Esophagus mucosa (tissue), 1 donor: ENCODE measurements at regions not wholly inside any gene's neighbourhood (a gene's known extent, or its start where the extent isn't known, plus 50 kb on each side); places are given as distances from the start of the nearest gene placed in this dataset.
A peak's percentile ranks its signal among the peaks of the same experiment; 100 is the strongest.

Experiments used
- ATAC-seq: fragments of 200-7000 bp; cut with Tn5 transposase; one replicate; pipeline ENCODE4 v1.9.1; 2020
- donor health status: DM: yes; HTN: yes; CAD: no.

DNA sequence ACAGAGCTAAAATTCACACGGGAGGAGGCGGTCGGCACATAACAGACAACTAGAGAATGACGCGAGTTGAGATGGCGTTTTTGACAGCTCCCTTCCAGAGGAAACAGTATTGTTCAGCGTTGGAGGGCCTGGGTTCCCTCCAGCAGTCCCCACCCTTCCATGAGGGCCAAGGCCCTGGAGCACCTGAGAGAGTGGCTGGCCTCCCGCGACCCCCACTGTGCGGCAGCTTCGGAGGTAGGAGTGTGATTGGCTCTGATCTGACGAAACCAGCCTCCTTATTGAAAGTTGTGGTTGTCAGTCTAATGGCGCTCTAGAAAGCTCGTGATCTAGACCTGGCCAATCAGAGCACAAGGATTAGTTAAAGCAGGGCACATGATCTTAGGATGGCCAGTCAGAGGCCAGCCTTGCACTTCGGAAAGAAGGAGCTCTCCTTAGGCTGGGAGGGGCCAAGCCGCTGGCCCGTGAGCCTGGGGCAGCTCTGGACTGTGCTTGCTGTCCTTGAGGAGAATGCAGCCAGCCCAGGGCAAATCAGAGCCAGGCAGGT is 104.5 kb upstream of the CELF4 start:
- no peak for ATAC-seq

DNA sequence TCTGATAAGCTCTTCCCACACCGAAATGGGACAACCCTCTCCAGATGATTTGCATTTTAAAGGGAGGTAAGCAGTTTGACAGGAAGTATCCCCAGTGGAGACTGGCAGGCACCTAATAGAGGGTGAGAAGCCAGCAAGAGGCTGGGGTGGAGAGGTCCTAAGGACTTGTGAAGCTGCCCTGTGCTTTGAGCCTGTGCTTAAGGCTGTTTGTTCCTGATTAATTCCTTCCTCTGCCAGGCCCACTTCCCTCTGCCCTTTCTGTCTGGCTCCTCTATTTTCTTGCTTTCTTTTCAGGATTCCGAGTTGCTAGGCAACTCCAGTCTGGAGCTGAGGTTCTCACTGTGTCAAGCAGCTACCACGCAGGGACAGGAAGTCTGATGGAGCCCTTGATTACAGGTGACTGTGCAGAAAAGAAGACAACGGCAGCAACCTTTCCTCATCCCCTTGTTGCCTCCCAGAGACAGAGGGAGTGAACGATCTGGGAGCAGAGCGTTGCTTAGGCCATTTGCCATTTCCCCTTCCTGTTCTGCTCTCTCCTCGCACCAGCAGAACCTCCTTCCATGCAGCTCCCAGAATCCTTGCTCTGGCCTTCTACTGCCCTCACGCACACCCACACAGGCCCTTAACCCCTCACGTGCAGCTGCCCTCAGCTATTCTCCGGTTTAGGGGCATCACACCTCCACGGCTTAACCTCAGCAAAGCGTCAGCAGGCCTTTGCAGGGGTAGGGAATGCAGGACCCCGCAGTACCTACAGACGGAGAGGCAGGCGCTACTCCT is 103.6 kb upstream of the CELF4 start:
- ATAC-seq: no peak

DNA sequence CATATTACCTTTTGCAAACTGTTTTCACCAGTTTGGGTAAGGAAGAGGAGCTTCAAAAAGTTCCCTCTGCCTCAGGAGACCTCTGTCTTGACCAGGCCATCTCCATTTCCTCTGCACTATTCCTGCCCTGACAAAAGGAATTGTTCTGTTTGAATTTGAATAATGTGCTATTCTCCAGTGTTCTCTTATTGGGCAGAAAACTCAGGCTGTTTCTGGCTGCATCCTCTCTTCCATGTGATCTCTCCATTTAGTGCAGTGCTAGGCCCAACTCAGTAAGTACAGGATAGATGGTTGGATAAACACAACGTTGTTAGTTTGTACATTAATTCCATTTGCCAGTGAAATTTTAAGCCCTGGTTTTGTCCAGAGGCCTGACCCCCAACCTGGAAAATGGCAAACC is 102.2 kb upstream of the CELF4 start:
- ATAC-seq: no peak

DNA sequence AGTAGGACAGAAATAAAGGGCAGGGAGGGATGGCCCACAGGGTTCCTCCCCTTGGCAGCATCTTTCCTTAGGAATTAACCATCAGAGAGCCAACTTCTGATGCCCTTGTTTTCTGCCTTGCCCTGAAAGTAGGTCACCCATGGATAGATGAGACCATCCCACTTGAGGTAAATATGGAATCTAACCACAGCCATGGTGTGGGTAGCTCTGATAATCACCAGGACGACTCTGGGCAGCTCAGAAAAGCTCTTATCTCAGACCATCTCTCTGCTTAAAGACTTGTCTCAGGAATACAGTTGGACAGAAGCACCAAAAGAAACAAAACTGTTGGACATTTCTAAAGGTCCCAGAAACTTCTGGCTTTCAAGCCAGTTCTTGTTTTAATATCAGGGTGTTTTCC is 101.4 kb upstream of the CELF4 start:
- ATAC-seq: no peak

DNA sequence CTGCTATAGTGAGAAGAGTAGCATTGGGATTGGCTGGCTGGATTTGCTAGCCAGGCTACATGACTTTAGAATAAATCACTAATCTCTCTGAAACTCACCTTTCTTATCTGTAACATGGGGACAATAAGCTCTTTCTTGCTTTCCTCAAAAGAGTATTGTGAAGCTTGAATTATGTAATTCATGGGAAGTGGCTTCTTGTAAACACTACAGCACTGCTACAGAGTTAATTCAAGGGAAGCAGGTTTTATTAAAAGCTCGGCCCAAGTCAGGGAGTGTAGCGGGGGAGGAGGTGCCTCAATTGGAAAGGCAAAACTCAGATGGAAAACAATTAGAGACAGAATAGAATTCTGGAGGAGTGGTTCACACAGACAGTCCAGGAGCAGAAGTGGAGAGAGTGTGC is 100.9 kb upstream of the CELF4 start:
- no peak for ATAC-seq

DNA sequence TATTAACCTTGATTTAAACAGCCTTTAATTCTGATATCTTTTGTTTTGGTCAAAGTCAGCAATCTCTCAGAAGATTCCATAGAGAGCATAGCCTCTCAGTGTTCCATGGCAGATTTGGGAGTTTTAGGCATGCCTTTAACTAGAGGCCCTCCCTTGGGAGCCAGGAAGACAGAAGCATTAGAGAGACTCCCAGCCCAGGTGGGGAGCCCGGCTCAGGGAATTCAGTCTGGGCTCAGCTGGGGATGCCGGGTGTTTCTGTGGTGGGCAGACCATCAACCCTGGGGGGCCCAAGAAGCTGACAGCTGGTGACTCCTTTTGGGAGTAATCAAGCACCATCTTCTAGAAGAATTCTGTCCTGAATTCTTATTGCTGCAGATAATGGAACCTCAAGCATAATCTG is 99.7 kb upstream of the CELF4 start:
- no peak for ATAC-seq

DNA sequence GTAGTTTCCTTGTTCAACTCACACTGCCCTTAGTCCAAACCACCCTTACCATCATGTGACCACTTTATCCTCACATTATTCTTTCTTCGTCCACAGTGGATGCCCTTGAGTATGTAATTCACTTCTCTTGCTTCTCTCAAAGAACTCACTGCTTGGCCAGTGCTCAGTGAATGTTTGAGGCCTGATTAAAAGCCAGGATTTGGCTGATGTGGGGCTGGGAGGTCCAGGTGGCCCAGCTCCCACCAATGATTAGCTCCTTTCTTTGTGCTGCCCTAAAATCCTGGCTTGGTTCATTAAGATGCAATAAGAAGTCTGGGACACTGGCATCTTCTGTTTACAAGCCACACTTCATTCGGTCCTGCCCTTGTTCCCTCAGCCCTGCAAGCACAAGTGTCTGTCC is 97.8 kb upstream of the CELF4 start:
- no peak for ATAC-seq

DNA sequence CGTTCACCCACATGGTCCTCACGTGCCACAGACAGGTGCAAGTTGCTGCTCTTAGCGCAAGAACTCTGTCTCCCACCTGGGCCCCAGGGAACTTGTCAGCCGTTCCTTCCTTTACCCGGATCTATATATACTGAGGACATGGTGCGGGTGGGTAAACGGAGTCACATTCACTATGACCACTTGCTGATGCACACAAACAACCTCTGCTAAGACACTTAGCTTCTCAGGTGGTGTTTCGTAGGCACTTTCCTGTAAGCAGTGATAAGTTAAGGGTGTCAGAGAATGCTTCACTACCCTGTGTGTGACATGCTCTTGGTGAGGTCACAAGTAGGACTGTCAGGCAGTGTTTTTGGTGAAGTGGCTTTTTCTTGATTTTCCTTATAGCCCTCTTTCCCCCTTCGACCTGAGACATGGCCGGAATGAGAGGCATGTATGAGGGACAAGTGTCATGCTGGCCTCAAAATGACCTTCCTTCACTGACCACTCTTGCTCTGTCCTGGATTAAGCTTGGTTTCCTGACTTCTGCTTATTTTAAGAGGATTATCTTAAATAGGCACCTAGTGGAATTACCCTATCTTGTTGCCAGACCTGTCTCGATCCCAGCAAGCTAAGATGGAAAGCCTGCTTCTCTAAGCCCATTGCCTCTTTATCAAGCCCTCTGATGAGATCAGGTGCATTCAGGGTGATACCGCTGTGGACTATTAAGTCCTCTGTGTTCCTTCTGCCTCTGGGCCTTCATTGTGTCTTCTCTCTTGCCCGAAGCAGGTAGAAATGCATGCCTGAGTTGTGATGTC is 97.1 kb upstream of the CELF4 start:
- ATAC-seq: no peak

DNA sequence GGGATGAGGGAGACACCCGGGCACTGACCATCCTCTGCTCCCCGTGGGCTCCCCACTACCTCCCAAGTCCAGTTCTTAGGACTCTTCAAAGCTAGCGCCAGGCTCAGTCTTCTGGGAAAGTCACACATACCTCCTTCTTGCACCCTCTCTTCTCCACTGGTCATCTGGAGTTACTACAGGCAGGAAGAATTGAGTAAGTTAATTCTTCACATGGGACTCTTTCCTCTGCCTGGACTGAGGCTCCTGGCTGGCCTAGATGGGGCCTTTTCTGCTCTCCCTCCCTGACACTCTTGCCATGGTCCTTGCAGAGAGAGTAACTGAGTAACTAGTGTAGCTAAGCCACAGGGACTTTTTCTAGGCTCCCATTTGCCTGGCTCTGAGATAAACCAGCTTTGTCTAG is 96.5 kb upstream of the CELF4 start:
- no peak for ATAC-seq

DNA sequence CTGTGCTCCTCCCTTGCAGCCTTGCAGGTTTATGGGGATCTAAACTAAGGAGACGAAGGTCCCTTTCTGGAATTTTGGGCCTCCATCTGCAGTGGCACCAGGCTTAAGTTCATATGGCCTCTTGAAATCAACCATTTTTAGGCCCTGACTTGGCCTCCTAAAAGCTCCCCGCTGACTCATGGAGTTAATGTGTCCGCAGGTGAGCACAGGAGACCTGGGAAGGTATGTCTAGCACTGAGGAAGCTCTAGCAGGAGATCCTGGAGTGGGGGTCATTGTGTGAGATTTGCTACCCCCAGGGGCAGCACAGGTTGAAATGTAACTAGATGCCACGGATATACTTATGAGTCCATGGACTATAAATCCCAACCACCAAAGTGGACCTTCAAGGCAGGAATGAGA is 95.9 kb upstream of the CELF4 start:
- no peak for ATAC-seq

DNA sequence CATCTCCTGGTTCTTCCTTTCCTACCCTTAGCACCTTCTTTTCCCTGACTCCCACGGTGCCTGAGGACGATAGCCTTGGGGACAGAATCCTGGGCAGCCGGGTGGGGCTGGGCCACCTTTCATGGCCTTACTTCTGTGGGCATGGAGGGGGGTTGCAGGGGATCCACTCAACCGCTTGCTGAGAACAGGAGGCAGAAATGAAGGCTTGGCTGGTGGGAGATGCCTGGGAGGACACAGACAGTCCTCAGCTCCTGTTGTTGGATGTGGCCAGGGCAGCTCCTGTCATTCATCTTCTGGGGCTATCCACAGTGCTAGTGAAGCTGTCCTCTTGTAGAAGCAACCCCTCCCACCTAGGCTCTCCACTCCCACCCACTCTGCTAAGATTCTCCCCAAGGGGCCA is 95.5 kb upstream of the CELF4 start:
- no peak for ATAC-seq

DNA sequence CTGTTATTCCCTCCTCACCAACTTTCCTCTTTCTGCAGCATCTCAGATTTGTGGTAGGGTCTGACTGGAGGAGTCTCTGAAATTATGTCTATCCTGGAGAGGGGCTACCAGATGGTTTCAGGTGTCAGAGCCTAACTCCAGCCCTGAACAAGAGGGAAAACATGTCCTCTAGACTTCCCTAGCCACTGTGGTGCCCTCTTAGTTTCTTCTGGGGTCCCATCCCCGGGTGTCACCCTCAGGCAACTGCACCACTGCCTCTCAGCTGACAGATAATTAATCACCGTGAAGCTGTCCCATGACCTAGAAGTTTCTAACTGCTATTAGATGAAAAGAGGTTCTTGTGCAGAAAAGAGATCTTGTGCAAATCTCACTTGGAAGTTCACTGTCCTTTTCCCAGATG is 95.1 kb upstream of the CELF4 start:
- no peak for ATAC-seq

DNA sequence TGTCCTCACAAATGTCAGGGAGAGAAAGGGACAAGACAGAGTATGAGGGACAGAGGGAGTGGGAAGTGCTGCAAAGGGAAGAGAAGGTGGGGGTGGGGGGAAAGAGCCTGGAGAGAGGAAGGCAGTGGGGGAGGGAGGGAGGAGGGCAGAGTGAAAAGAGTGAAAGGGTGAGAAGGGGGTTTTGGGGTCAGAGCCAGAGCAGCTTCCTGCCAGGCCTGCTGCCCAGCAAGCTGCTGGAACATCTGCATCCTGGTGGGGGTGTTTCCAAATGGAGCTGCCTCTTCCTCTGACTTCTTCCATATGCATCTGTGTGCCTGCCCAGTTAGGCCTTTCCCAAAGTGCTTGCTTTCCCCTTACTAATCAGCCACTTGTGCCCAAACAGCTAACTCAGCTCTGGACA is 94.3 kb upstream of the CELF4 start:
- ATAC-seq: no peak

DNA sequence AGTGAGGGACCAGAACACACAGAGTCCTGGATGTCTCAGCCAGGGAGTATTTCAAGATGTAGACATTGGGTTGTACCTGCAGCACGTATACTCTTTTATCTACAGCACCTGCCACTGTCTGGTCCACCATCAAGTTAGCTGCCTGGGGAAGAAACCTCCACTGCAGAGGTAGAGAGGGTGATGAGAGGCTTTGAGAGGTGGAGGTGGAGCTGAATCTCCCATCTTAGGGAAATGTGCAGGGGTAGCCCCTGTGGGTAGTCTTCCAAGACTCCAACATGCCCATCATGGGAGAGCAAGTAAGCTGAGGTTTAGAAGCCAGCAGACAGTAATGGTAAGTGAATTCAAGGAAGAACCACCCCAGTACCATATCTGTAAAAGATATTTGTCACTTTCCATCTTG is 93.3 kb upstream of the CELF4 start:
- no peak for ATAC-seq

DNA sequence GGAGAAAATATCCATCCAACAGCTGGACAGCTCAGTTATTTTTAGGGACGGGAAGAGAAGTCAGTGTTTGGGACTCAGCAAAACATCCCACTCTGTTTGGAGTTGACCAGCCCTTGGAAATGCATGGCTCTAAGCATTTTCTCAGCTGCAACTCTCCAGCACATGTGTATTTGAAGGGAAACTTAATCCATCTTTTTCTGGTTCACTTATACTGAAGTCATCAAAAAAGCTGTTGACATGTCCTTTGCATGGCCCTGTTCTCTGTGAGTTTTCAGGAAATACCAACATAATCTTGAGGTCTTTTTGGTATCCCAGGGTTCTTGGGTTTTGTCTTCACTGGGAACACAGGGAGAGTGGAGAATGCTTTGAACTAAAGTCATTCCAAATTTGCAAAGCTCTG is 91.9 kb upstream of the CELF4 start:
- ATAC-seq: no peak

DNA sequence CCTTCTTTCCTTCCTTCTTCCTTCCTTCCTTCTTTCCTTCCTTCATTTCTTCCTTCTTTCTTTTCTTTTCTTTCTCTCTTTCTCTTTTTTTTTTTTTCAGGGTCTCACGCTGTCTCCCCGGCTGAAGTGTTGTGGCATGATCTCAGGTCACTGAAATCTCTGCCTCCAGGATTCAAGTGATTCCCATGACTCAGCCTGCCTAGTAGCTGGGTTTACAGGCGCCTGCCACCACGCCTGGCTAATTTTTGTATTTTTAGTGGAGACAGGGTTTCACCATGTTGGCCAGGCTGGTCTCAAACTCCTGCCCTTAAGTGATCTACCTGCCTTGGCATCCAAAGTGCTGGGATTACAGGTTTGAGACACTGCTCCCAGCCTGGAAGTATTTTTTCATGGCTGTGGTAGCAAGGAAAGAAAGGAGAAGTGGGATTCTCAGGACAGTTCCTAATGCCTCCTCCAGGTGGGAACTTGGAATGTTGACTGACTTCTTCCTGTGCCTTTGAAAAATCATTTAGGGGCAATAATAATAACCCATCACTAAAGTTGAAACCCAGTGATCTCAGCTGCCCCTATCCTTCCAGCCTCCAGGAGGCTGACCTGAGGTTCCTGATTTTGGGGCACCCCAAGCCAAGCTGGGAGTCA is 89.3 kb upstream of the CELF4 start:
- no peak for ATAC-seq

DNA sequence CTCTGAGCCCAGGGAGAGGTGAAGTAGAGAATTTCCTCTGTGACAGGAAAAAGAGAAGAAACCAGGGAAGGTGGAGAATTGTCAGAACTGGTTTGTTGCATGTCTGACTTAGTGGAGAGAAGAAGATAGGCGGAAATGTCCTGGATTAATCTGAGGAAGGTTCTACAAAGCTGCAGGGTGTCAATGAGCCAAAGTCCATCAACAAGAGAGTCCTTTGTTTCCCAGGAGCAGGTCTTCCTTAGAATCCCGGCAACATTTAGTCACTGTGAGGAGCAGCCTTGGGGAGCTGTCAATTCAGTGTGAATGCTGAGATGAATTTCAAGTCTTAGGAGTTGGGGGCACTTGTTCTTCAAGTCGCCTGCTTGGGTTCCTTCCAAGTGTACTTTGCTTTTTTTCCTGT is 88.4 kb upstream of the CELF4 start:
- no peak for ATAC-seq

DNA sequence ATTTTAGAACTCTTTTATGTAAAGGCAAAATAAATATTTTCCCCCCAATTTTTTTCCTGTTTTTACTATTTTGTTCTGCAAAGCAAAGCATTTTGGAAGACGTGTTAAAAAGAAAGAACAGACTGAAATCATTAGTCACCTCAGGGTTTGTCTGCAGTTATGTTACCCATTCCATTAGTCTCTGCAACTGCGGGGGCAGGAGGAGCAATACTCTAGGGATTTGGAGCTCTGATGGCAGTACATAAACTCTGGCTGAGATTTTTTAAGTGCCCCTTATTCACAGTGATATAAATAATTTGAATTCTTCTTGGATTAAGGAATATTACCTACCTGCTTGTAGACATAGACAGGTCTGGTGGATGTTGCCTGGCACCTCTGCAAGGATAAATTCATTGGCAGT is 88.0 kb upstream of the CELF4 start:
- no peak for ATAC-seq

DNA sequence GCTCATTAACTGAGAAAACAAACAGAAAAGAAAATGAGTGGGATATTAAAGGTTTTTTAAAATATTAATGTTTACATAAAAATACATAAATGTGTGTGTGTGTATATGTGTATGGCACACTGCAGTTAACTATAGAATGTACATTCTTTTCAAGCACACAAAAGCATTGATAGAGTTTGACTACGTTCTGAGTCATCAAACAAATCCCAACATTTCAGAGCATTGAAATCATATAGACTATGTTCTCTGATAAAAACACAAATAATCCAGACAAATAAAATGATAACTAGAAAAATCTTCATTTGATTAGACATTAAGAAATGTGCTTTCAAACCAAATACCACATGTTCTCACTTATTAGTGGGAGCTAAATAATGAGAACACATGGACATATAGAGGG is 84.3 kb upstream of the CELF4 start:
- ATAC-seq: no peak

DNA sequence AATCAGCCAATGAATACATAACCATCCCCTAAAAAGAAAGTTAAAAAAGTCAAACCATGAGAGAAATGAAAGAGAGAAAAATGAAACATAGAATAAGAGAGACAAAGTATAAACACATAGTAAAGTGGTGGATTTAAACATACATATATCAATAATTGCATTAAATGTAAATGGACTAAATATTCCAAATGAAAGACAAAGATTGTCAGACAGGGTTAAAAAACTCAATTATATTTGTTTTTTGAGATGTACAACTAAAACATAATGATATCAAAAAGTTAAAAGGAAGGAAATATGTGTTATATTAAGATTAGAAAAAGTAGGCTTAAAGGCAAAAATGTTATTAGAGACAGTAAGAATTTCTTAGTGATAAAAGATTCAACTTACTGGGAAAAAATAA is 83.8 kb upstream of the CELF4 start:
- no peak for ATAC-seq

DNA sequence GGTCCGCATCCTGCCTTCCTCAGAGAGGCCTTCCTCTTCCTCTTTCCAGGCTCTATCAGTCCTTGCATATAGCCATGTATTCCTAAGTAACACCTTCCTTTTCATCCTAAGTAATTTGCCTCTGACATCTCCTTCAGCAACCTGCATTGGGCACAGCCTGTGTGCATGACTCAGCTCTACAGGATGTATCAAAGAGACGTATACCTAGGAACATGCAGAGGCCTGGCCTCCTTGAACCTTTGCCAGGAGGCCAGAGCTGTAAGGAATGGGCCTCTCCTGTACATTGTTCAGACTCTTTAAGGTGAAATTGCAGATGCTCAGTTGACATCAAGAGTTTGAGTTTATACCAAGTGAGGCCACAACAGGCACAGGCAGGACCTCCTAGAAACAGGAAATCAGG is 76.0 kb upstream of the CELF4 start:
- ATAC-seq: no peak

DNA sequence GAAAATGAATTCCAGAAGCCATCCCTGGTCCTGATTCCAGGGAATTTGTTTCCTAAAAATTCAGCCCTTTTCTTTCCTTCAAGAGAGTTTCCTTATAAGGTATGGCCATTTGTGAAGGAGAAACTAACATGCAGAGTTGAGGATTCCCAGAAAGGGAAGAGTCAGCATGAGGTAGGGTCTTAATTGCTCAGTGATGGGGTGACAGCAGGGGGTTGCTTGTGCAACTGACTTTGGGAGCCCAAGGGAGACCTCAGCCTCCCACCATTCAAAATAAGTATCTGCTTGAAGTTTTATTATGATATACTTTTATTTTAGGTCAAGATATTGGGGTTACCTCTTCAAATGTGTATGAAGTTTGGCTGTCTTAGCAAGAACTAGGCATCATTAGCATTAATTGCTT is 74.9 kb upstream of the CELF4 start:
- no peak for ATAC-seq

DNA sequence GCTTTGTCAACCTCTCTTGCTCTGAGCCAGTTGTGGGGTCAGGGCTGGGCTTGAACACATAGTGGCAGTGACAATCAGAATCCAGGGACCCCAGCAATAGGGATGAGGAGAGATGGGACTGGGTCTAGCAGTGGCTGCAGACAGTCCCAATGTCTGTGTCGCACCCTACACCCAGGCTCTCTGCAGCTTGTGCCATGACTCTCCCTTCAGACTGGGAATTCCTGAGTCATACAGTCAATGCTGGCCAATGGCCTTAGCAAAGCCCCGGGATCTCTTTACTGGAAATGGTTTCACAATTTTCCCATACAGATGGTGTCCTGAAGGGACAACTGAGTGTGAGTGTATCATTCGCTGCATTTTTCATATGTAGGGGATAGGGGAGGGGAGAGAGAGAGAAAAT is 74.2 kb upstream of the CELF4 start:
- ATAC-seq: peak; percentile 20

DNA sequence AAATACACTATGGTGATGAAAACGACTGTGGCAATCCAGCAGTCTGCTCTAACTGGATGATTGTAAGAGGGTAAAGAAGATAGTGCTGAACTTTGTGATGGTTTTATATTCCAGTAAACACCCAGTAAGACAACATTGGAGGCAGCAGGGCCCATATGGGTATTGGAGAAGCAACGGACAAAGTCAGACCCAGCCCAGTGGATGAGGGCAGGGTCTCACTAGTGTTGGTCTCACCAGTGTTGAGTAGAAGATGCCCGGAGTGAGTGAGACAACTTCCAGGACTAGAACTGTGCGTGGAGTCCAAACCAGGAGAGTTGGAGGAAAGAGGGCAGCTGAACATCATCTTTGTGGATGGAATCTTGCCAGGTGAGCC is 71.9 kb upstream of the CELF4 start:
- no peak for ATAC-seq
